A673 (cell line): ENCODE measurements at regions not wholly inside any gene's neighbourhood (a gene's known extent, or its start where the extent isn't known, plus 50 kb on each side); places are given as distances from the start of the nearest gene placed in this dataset.

Experiments
- BruUV-seq: library from RNA; stranded (reverse); fragments of 400-500 nt; replicated peaks from 2 replicates; lab custom pipeline; 2021; lab: Mats Ljungman, UMichigan
- CTCF ChIA-PET: fragments of 300-600 bp; sonication (Branson Sonifier 250); formaldehyde crosslinking; loops from one replicate; lab custom pipeline; 2022; ENCODE audit warnings: antibody characterized with exemption; lab: Charles Lee
- POLR2A ChIA-PET: fragments of 300-600 bp; sonication (Branson Sonifier 250); formaldehyde crosslinking; loops from one replicate; lab custom pipeline; 2022; ENCODE audit warnings: antibody characterized with exemption; ENCODE audit not compliant: low non-redundant PET; lab: Charles Lee
- DNase-seq: peaks from one replicate; pipeline ENCODE4 v3.0.0-alpha.2; 2015; ENCODE audit warnings: low spot score
- H3K27ac ChIP-seq: fragments of 200-600 bp; sonication (generic); 2 replicates; pipeline ENCODE4 v1.5.1; 2016; ENCODE audit warnings: mixed run types, low read depth, mild to moderate bottlenecking, mixed read lengths, antibody characterized with exemption, low read length; ENCODE audit not compliant: poor library complexity, severe bottlenecking
- H3K27me3 ChIP-seq: fragments of 200-600 bp; sonication (generic); replicated peaks from 2 replicates; pipeline ENCODE4 v1.6.1; 2017; ENCODE audit warnings: mixed run types, low read depth, mild to moderate bottlenecking, mixed read lengths, antibody characterized with exemption, low read length; ENCODE audit not compliant: insufficient read depth, poor library complexity
- H3K36me3 ChIP-seq: fragments of 200-600 bp; sonication (generic); 2 replicates; pipeline ENCODE4 v1.6.1; 2016; ENCODE audit warnings: mixed run types, mild to moderate bottlenecking, mixed read lengths, antibody characterized with exemption, low read length; ENCODE audit not compliant: insufficient read depth, poor library complexity, severe bottlenecking
- H3K4me1 ChIP-seq: fragments of 200-600 bp; sonication (generic); 2 replicates; pipeline ENCODE4 v1.6.1; 2017; ENCODE audit warnings: mixed run types, mild to moderate bottlenecking, mixed read lengths, antibody characterized with exemption, low read length; ENCODE audit not compliant: insufficient read depth, poor library complexity, severe bottlenecking
- H3K4me3 ChIP-seq: fragments of 200-600 bp; sonication (generic); 2 replicates; pipeline ENCODE4 v1.5.1; 2016; ENCODE audit warnings: low read depth, mixed run types, mild to moderate bottlenecking, mixed read lengths, low read length; ENCODE audit not compliant: poor library complexity, severe bottlenecking
- H3K9me3 ChIP-seq: fragments of 200-600 bp; sonication (generic); 2 replicates; pipeline ENCODE4 v1.6.1; 2016; ENCODE audit warnings: mixed run types, low read depth, mild to moderate bottlenecking, mixed read lengths, antibody characterized with exemption, low read length; ENCODE audit not compliant: poor library complexity, severe bottlenecking
- EZH2 ChIP-seq: fragments of 200-600 bp; sonication (generic); IDR thresholded peaks from 2 replicates; pipeline ENCODE4 v1.6.1; 2017; ENCODE audit warnings: borderline replicate concordance, low read depth, mild to moderate bottlenecking, mixed read lengths, antibody characterized with exemption, low read length; ENCODE audit not compliant: poor library complexity, severe bottlenecking
- intact Hi-C: fragments of 100-400 bp; cut with micrococcal nuclease; formaldehyde crosslinking; loops from one replicate; pipeline ENCODE4 v1.10.0; 2022; ENCODE audit not compliant: unreplicated experiment
- TF ChIP-seq, protein P1 (sequence below): fragments of 300-800, 200-600 bp; sonication (generic); conservative IDR thresholded peaks from 2 replicates; pipeline ENCODE4 v1.5.1; 2017; ENCODE audit warnings: low read depth, mild to moderate bottlenecking, antibody characterized with exemption, low read length, moderate library complexity, mixed read lengths

GRCh38 chr3:140756240-140757016, 78.6 kb downstream of the TRIM42 start:
- CTCF ChIA-PET = no interaction called here
- intact Hi-C loops = no loop called here

DNA sequence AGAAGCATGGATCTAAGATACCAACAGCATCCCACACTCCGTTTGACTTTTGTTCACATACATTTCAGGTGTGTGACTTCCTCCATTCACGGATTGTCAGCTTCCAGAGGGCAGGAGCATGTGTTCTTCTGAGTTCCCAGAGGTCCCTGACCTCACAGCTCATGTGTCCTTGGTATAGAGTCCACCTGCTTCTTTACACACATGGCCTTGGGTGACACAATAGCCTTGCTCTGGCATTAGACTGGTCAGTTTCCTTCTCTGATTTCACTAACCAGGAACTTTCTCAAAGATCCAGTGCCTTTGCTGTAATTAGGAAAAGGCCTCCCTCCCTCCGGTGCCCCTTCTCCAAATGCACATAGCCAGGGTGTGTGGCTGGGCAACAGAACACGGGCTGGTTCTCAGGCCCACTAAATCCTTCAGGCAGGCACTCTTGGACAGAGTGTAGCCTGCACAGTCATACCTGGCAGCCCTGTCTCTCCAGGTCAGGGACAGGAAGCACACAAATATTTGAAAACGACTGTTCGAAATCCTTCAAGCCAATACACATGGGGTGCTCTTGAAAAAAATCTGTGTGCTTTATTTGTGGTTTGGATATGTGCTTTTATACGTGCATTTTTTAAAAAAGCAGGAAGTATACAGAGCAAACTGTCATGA, 81.1 kb downstream of the TRIM42 start:
- no peaks in the 10 kb centered on the region for H3K9me3 ChIP-seq
- POLR2A ChIA-PET = no interaction called here
- intact Hi-C loops = no loop called here
- no peaks in the 10 kb centered on the region for H3K36me3 ChIP-seq
- H3K4me3 ChIP-seq = no peak overlapping the region
- BruUV-seq = no TSS peak
- H3K27ac ChIP-seq = no peak overlapping the region
- CTCF ChIA-PET = no interaction called here
- TF ChIP-seq, protein P1, sequence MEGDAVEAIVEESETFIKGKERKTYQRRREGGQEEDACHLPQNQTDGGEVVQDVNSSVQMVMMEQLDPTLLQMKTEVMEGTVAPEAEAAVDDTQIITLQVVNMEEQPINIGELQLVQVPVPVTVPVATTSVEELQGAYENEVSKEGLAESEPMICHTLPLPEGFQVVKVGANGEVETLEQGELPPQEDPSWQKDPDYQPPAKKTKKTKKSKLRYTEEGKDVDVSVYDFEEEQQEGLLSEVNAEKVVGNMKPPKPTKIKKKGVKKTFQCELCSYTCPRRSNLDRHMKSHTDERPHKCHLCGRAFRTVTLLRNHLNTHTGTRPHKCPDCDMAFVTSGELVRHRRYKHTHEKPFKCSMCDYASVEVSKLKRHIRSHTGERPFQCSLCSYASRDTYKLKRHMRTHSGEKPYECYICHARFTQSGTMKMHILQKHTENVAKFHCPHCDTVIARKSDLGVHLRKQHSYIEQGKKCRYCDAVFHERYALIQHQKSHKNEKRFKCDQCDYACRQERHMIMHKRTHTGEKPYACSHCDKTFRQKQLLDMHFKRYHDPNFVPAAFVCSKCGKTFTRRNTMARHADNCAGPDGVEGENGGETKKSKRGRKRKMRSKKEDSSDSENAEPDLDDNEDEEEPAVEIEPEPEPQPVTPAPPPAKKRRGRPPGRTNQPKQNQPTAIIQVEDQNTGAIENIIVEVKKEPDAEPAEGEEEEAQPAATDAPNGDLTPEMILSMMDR = no peak
- TF ChIP-seq EZH2 = no peak
- DNase-seq = no peak
- no peaks in the 10 kb centered on the region for H3K27me3 ChIP-seq
- H3K4me1 ChIP-seq = no peaks in the 10 kb centered on the region

More at GRCh38 chr3:140756240-140757016, 78.6 kb downstream of the TRIM42 start:
- no peak for DNase-seq
- no peaks in the 10 kb centered on the region for H3K4me1 ChIP-seq
- BruUV-seq = no TSS peak
- TF ChIP-seq EZH2 = no peak
- TF ChIP-seq, protein P1 = no peak
- no peaks in the 10 kb centered on the region for H3K9me3 ChIP-seq
- POLR2A ChIA-PET = no interaction called here
- H3K27me3 ChIP-seq = no peaks in the 10 kb centered on the region
- H3K4me3 ChIP-seq = no peak overlapping the region
- no peaks in the 10 kb centered on the region for H3K36me3 ChIP-seq
- H3K27ac ChIP-seq = no peak overlapping the region

- intact Hi-C loops = no loop called here
- Histone ChIP-seq H3K4me1 (no peaks in the 10 kb centered on the region), H3K27ac (no peak overlapping the region), H3K4me3 (no peak overlapping the region), H3K9me3 (no peaks in the 10 kb centered on the region), H3K36me3 (no peaks in the 10 kb centered on the region), H3K27me3 (no peaks in the 10 kb centered on the region)
- ChIA-PET CTCF (no interaction called here), POLR2A (no interaction called here)
- BruUV-seq = no TSS peak
- TF ChIP-seq EZH2 = no peak
- TF ChIP-seq, protein P1 = no peak
- no peak for DNase-seq
Observed at GRCh38 chr3:140760324-140761075, 82.6 kb downstream of the TRIM42 start.
